HG03469 (cell line): ENCODE measurements at regions not wholly inside any gene's neighbourhood (a gene's known extent, or its start where the extent isn't known, plus 50 kb on each side); places are given as distances from the start of the nearest gene placed in this dataset.
"Not testable (repeated sequence)": the region's sequence is repeated elsewhere in the genome, so short reads cannot be mapped to it uniquely, and the experiment has no call there.

Source experiments
- ATAC-seq: cut with Tn5 transposase; IDR thresholded peaks from one replicate; pipeline ENCODE4 v1.9.1; 2021; ENCODE audit warnings: mild to moderate bottlenecking, moderate library complexity, moderate number of reproducible peaks; ENCODE audit not compliant: unreplicated experiment

GRCh38 chr13:82129281-82129680, 1753.0 kb downstream of the SLITRK1 start:
- ATAC-seq = no peak

DNA sequence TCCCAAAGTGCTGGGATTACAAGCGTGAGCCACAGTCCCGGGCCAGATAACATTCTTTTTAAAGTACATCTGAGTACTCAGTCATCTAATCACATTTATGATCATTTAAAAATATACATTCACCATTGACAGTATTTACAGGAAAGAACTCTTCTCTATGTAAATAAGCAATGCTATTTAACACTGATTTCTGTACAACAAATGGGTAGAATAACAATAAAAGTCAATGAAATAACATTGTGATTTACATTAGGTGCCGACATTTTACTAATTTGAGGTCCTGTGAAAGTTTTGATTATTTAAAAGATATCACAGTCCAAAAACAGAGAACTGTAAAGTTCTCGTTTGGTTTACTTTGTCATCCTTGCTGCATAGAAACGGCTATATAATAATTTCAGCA, 1763.7 kb downstream of the SLITRK1 start:
- ATAC-seq = no peak

DNA sequence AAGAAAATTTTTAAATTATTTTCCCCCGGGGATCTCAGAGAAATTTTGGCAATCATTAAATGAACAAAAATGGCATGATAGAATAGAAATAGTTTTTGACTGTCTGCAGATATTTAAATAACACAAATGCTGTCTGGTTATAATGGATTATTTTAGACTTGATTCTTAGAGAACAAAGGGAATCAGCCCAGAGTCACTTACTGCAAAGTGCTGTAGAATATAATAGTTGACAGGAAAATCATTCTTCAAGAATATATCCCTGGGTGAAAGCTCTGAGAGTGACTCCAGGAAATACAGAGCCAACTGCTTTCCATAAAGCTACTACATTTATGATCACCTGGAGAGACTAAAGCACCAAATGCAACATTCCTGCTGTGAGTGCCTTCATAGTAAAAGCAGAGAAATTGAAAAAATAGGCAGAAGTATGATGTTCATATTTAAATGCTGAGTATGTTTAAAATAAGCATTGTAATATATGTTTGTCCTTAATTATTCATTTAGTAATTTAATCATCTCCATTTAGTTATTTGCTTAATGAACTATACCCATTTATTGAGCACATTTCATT, 1765.8 kb downstream of the SLITRK1 start:
- no peak for ATAC-seq

DNA sequence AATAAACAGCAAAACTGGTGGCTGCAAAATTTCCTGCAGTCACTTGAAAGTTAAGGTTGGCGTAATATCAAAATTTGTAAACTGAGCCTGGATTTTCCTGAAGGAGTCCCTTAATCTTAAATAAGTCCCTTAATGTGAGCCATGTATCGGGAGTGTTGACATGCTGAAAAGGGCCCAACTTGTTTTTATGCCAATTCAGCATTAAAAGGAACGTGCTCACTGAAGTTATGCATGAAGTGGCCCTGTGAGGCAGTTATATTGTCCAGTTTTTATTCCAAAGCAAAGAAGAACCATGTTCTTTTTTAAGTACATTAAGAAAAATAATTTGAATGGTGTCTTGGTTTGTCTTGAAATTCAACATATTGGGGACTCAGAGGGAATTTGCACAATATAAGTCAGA, 1766.9 kb downstream of the SLITRK1 start:
- ATAC-seq = no peak

DNA sequence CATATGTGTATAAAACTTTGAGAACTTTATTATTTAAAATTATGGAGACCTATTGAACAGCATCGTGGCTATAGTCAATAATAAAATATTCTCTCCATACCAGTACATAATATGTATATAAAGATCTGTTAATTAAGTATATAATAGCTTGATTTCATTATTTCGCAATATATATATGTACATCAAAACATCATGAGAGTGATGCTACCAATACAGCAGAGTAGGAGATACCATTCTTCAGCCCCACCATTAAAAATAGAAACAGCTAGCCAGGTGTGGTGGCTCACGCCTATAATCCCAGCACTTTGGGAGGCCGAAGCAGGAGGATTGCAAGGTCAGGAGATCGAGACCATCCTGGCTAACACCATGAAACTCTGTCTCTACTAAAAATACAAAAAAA, 1755.3 kb upstream of the SPRY2 start:
- ATAC-seq = no peak

DNA sequence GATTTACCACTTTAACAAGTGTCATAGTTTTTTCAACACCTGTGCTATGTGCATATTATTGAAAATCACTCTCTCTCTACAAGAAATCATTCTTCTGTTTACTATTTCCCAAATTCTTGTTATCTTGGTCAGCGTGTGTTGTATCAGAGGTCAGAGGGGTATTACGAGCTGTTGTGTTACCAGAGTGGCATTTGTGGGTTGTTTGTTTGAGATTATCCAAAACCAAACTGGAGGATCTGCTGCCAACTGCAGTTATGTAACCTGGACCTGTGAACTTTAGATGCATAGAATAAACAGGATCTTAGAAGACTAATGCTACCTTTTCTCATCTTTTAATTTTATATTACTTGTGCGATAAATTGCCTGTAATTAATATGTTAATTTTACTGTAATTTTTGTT, 1751.4 kb upstream of the SPRY2 start:
- ATAC-seq = no peak

GRCh38 chr13:82088781-82089180, 1747.9 kb upstream of the SPRY2 start:
- no peak for ATAC-seq

DNA sequence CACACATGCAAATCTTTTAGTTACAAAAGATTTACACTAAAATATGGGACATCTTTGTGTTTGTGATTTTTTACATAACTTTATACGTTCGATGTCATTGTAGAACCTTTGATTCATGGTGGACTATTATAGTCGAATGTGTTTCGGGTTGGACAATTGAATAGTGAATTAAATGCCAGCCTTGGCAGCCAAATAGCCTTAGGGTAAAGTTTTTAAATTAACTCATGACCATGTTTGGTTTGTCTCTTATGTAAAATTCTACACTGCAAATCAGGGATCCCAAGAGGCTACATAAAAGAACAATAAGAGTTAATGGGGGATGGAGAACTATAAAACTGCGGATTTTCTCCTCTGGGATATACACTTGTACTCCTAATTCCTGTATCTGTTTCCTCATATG, 1735.6 kb upstream of the SPRY2 start:
- ATAC-seq = no peak

DNA sequence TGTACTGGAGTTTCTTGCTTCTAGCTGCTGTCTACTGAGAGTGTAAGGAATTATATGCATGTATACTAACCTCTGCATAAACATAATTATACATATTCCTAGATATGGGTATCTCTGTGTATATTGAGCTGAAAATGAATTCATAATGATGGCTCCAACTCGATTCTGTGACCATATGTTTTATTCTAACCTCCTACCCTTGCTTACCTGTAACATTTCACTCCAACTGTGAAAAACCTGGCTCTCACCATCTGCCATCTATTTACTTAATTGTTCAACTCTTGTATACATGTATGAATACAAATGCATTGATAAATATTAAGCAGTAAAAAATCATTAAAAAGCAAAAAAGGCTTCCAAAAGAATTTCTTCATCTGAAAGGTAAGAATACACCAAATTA, 1729.5 kb upstream of the SPRY2 start:
- no peak for ATAC-seq

DNA sequence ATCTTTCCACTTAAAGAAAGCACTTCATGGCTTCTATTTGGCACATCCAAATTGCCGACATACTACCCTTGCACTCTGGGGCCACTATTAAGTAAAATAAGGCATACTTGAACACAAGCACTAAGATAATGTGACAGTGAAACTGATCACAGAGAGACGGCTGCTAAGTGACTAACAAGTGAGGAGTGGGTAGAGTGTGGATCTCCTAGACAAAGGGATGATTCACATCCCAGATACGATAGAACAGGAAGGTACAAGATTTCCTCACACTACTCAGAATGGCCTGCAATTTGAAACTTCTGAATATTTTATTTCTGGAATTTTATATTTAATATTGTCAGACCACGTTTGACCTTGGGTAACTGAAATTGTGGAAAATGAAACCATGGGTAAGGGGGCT, 1721.8 kb upstream of the SPRY2 start:
- ATAC-seq = no peak

DNA sequence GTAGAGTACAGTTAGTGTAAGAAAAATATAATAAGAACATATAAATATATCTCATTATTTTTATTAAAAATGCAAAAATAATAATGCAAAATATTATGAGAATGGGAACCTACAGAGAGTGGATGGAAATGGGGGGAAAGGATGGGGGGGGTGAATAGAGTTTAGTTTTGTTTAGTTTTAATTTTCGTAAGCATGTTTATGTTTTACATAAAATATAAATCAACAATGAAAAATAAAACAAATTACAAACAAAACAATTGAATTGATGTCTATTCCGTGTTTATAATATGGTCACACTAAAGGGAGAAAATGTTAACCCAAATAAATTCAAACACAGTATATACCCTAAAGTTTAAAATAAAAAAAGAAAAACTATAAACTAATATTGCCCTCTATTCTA, 1717.4 kb upstream of the SPRY2 start:
- no peak for ATAC-seq

DNA sequence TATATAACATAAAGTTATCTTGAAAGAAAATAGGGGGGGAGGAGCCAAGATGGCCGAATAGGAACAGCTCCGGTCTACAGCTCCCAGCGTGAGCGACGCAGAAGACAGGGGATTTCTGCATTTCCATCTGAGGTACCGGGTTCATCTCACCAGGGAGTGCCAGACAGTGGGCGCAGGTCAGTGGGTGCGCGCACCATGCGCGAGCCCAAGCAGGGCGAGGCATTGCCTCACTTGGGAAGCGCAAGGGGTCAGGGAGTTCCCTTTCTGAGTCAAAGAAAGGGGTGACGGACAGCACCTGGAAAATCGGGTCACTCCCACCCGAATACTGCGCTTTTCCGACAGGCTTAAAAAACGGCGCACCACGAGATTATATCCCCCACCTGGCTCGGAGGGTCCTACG, 1704.4 kb upstream of the SPRY2 start:
- not testable (repeated sequence) for ATAC-seq

DNA sequence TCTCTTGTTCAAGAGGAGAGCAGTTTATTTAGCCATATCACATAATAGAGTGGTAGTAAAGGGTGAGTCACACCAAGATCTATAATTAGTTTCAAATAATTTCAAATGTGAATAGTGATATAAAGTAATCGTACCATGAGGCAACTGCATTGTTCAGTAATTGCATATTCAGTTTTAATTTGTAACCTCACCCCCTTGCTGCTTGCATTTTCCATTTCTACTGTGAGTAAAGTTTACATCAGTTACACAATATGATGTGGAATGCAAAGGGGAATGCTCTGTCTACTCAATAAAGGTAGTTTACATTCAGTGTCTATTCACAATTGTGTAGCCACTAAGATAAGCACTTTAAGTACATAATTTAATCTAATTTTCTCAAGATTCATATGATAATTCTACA, 1695.7 kb upstream of the SPRY2 start:
- no peak for ATAC-seq

DNA sequence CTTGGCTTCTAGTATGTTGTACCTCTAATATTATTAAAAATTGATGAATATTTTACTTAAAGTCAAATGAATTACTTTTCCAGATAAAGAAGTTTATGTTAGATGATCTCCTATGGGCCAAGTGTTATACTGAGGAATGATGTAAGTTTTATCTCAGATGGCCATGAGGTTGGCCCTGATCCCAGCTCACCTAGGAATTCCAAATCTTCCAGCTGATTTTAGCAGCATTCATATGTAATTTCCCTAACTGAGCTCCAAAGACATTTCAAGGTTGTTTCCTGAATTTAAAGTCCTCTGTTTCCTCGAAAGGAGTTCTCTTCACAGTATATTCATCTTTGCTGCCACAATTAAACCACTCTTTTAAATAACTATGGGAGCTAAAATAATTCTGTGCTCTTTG, 1670.4 kb upstream of the SPRY2 start:
- no peak for ATAC-seq

DNA sequence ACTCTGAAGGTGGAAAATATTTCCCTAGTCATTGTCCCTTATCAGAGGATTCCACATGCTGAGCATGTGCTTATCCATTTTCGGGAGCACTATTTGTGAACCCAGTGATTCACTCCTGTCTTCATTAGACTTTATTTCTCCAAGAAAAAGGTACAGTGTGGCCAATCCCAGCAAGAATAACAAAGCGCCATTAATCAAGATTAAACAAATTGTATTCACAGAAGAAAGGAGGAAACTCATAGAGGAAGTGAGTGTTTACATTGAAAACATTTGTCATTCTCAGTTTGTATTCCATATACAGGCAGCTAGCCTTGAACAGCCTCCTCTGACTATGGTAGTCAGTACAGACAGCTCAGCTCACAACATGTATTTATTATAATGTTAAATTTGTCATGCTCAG, 1669.9 kb upstream of the SPRY2 start:
- no peak for ATAC-seq

DNA sequence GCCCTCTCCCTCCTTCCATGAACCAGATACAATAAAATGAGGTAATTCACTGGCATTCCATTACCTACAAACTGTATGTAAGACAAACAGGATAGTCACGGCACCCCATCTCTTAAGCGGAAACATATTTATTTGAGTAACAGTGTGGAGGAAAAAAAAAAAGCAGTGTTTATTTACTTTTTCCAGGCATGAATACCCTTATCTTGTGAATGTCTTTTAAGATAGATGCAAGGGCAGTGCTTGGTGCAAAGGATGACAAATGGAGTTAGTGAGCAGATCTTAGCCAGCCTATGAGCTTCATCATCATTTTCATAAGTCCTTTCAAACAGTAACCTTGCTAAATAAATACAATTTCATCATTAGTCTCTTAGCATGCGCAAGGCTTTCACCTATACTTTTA, 1661.8 kb upstream of the SPRY2 start:
- no peak for ATAC-seq

- ATAC-seq = no peak
These were observed 1654.4 kb upstream of the SPRY2 start for GRCh38 chr13:81995316-81995715.

GRCh38 chr13:81990652-81991051, 1649.7 kb upstream of the SPRY2 start:
- ATAC-seq = no peak

DNA sequence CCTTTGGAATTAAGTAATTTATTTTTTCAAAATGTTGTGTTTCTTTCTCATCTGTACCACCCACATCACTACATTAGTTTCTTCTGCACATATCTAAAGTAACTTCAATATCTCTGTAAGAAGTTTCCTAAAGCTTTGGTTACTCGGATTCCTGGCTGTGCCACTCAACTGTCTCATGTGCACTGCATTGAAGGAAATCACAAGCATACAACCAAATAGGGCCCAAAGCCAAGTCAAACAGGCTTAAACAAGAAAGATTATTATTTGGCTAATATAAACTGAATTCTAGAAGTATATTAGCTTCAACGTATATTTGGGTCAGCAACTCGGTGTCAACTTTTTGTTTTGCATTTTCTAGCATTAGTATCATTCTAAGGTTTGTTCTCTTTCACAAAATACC, 1647.6 kb upstream of the SPRY2 start:
- no peak for ATAC-seq

- no peak for ATAC-seq
These were observed 1646.9 kb upstream of the SPRY2 start for GRCh38 chr13:81987677-81988357.

DNA sequence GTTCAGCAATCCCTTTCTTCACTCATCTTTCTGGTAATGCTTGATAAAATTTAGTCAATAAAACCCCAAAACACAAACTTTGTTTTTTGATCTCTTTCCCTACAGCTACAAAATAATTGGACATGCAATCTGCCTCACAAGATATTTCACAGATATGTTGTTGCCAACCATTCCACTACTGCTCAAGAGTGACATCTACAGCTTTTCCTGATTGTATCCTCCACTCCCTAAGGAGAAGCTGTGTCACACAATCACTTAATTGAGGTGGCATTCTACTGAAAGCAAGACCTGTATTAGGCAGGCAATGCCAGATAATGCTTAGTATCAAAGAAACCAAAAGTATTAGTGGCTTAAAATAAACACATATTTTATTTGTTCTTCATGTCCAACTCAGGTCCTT, 1646.2 kb upstream of the SPRY2 start:
- ATAC-seq = no peak

GRCh38 chr13:81986308-81986707, 1645.4 kb upstream of the SPRY2 start:
- no peak for ATAC-seq

GRCh38 chr13:81957121-81957520, 1616.2 kb upstream of the SPRY2 start:
- no peak for ATAC-seq
